ENCODE measurements at regions not wholly inside any gene's neighbourhood (a gene's known extent, or its start where the extent isn't known, plus 50 kb on each side); places are given as distances from the start of the nearest gene placed in this dataset.

DNA sequence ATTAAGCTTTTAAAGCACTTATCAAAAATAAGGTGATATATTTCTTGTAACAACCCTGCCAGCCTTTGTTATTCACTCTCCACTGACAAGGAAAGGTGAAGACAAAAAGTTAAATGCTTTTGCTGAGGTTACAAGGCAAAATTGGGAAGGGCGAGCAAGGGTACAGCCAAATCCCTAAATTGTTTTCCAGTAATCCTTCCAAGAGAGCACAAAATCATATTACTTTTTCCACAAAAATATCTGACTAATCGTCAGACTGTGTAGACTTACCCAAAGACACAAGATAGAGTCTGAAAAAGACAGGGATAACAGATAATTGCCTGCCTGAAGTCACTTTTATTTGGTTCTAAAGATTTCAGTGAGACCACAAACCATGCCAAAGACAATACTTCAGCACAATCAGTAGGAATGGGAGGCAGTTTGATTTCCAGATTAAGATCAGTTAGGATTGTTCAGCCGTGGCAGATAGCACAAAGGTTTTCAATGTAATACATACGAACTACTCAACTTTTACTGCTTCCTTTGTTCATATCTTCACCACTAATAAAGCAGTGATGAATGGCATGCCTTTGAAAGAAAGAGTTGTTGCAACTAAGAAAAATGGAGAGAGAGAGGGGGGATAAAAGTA lies 383.8 kb upstream of the TUSC1 start:
- DNase-seq (ENCODE audit: low read depth): no peak

DNA sequence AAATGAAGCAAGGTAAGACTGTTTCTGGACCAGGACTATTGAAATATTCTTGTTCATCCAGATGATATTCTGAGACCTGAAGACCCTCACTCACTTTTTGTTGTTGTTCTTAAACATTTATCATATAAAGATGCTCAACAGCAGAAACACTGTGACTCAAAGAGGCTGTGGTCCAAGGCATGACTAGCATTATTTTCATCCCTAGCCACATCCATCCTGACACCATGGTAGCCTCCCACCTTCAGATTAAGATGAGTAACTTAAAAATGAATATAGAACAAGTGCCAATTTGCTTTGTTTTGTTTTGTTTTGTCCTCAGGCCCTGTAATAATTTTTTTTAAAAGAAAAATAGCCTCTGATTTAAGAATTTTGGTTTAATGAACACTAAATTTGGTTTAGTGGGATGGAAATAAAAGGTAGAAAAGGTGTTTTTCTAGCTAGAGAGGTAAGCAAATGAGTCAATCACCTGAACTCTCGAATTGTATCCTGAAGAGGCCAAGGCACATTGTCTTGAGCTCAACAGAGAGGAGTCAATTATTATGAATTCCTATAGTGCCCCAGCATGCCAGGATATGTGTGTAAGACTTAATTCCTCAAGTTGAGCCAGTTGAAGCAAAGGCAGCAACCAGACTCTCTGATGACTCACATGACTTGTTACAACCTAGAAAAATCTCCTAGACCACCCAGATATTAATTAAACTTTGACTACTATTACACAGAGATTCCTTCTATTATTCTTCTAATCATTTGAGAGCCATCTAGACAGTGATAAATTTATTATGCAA lies 380.1 kb upstream of the TUSC1 start:
- DNase-seq (ENCODE audit: low read depth): no peak

DNA sequence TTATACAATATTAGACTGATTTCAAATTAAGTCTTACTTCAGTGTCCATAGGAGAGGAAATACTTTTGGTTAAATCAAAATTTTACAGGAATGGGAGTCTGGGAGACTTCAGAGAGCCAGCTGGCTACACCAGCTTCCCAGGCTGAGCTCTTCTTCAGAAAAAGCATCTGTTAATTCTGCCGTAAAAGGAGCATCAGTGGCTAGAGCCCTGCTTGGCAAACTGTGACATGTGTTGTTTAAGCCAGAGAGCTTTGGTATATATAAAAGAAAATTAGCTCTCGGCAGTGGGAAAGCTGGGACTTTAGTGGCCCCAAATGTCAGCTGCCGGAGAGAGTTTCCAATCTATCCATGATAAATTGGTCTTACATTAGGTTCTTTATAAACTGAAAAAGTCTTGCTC lies 378.8 kb upstream of the TUSC1 start:
- DNase-seq (ENCODE audit: low read depth): no peak

DNA sequence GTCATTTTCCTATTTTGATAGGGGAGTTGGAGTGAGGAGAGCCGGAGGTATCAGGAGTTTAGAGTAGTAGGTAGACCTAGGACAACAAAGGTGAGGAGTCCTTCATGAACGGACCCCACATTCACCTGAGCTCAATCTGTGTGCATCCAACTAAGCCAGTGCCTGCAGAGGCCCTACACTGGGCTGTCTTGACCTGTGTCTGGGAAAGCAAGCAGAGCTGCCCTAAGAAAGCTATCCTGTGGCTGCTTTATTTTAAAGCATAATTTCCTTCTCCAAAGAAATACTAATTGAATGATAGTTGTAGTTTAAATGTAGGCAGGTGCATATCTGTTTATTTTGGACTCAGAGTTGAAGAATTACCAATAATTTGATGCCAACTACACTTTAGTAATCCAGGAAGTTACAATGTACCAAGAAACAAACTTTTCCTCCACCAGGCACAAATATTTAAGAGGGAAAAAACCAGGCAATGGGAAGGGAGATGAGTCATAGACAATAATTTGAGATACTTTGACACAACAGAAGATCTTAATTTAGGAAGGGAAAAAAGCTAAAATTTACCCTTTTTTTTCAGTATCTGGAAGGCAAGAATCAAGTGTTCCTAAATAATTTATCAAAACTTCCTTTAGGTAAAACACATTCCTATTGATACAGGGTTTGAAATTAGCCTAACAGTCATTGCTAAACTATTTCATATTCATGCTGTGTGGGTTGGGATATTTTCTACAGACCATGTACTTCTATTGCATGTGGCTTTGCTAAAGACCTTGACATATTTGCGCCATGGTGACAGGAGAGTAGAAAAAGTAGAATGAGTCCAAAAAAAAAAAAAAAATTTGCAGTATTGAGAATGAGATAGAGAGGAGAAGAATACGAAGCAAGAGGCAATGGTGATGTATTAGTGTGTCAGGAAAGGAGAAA lies 376.6 kb upstream of the TUSC1 start:
- peak; percentile 23 for DNase-seq (ENCODE audit: low read depth)

DNA sequence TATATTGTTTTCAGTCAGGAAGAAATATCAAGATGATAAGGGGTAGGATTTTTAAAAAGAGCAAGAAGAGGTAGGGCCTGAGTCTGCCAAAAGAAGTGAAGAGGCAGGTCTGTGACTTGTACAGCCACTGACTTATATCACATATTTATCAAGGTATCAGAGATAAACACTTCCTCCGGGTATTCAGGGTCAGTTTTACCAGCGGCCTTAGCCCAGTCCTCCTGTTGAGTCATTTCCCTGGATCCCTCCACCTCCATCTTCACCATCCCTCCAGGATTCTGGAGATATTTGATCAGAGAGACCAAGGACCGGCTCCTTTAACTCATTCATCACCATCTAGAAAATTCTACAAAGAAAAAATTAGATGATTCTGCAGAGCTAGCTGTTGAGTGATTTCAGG lies 375.7 kb upstream of the TUSC1 start:
- no peak for DNase-seq (ENCODE audit: low read depth)

DNA sequence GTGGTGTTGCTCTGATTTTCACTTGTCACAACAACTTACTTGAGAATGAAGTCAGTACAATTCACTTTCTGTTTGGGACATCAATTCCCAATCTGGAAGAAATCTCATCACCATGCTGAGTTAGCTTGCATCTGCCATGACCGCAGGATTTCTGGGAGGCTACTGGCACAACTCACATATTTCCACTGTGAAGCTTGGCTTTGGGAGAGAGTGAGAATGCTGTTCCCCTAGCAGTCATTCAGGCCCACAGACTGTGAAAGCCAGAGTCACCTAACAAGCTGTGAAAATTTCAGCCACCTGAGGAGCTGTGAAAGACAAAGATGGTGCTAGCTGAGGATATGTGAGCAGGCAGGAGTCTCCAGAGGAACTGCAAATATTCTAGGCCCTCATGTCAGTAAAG lies 365.2 kb upstream of the TUSC1 start:
- DNase-seq (ENCODE audit: low read depth): peak; percentile 5

DNA sequence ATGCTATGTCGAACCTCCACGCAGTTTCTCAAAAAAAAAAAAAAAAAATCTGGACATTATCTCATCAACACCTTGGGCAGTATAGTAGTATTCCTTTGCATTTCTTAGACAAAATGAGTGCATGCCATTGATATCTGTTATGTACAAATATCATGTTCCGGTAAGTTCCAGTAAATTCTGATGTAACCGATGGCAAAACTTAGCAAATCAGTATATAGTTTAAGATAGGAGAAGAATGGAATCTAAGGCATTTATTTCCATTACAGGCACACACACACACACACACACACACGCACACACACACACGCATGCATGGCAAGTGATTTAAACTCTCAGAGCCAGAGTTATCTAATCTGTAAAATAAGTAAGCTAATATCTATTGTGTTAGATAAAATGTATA lies 356.5 kb upstream of the TUSC1 start:
- no peak for DNase-seq (ENCODE audit: low read depth)

DNA sequence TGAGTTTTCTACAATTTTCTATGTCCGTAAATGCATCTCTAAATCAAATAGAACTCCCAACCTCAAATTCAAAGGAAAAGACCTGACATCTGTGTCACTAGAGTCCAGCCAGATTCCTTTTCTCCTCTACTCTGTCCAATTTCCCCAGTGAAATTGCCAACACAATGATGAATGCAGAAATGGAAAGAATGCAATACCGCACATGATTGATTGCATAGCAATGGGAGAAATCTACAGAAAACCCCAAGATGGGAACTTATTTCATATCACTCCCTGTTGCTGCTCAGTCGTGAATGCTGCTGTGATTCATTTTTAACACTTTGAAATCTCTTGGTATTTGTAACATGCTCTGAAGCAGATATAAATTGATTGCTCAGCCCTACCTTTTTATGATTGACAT lies 355.1 kb upstream of the TUSC1 start:
- peak; percentile 4 for DNase-seq (ENCODE audit: low read depth)

DNA sequence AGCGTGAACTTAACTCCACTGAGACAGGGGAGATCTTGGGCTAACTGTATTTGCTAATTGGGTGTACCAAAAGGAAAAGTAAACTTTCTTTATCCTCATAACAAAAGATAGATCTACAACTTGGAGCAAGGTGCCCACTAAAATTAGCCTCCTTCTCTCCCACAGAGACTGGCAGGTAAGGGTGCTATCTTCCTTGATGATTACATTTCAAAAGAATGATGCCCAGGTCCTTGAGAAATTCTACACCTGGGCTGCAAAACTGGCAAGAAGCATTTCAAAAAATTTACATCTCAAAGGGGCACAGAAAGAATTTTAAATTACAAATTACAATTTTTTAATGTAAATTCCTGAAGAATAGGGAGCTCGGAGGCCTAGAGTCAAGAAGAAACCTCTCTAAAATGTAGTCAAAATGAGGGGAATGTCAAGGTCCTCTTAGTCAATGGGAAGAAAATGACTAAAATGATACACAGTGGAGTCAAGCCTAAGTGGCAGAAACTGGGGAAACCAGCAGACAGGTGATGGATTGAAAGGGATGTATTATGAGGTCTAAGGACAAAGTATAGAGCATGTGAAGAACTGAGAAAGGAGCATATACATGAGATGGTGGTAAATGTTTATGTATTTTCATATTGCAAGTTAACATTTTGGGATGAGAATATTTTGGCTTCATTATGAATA lies 348.3 kb upstream of the TUSC1 start:
- DNase-seq (ENCODE audit: low read depth): no peak

DNA sequence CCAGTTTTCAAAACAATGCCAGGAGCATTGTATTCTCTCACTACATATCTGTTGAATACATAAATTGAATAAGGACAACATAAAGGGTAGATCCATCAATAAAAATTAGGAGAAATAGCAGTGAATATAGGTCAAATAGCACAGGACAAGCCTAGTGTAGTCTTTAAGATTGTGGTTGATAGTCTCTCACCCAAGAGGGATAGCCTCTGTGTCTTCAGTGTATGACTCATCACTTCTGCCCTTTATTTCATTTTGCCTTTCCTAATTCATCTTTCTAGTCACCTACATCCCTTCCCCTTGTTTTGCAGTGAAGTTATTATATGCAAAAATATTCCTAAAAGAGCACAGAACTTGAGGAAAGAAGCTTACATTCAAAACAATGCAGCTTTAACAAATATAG lies 335.0 kb upstream of the TUSC1 start:
- DNase-seq (ENCODE audit: low read depth): no peak

DNA sequence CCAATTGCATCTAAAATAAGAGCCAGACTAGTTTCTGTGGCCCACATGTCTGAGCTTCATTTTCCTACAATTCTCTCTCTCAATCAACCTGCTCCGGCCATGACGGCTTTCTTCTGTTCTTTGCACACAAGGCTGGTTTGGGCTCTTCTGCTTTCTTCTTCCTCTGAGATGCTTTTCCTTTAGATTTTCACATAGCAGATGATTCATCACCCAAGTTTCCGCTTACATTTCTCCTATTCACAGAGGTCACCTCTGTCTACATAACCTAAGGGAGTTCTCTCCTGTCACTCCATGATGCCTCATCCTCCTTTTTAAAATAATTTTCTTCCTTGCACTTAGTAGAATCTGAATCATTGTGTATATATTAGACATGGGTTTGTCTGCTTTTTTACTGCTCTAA lies 334.6 kb upstream of the TUSC1 start:
- DNase-seq (ENCODE audit: low read depth): peak; percentile 5

DNA sequence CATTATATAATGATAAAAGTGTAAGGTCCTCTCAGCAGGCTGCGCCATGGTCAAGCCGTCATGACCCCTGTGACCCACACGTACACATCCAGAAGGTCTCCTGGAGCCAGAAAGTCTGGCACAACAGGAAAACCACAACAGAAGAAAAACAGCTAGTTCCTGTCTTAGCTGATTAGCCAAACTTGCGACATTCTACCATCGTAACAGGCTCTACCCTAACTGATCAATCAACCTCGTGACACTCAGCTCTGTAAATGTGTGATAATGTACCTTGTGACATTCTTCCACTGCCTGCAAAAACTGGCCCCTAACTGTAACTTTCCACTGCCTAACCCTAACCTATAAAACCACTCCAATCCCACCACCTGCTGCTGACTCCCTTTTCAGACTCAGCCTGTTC lies 316.4 kb upstream of the TUSC1 start:
- no peak for DNase-seq (ENCODE audit: low read depth)

DNA sequence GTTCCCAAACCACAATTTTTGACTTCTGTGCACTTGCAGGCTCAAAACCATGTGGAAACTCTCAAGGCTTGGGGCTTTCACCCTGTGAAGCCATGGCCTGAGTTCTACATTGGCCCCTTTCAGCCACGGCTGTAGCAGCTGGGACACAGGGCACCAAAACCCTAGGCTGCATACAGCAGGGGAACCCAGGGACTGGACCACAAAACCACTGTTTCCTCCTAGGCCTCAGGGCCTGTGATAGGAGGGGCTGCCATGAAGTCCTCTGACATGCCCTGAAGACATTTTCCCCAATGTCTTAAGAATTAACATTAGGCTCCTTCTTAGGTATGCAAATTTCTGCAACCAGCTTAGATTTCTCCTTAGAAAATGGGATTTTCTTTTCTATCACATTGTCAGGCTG lies 312.1 kb upstream of the TUSC1 start:
- no peak for DNase-seq (ENCODE audit: low read depth)

DNA sequence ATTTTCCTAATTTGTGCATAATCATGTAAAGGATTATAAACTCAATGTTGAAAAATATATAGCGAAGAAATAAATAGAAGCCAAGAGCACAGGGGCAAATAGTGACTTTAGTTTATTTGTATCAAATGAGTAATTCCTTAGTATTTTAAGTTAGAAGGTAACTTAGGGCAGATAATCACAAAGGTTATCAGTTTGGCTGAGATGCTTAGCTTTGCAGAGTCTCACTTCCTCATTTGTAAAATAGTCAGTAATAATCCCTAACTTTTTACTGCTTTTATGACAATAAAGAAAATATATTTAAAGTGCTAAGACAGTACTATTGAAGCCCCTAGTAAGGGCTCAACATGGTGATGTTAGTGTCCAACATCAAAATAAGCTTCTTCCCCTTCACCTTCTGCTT lies 297.4 kb upstream of the TUSC1 start:
- no peak for DNase-seq (ENCODE audit: low read depth)

DNA sequence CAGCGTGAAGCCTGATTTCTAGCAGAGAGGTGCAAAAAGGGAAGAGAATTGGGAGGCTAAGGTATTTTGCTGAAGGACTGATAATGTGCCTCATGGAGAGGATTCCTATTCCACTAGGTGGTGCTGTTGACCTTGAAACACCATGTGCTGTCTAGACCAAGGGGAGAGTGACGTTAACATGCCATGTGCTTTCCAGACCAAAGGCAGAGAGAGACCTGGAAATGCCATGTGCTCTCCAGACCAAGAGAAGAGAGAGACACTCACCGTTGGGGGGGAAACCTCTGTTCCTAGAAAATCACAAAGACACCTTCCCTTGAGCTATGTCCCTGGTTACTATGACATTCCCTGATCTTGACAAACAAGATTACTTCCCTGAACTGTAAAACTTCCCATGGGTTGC lies 286.0 kb upstream of the TUSC1 start:
- peak; percentile 68 for DNase-seq (ENCODE audit: low read depth)

DNA sequence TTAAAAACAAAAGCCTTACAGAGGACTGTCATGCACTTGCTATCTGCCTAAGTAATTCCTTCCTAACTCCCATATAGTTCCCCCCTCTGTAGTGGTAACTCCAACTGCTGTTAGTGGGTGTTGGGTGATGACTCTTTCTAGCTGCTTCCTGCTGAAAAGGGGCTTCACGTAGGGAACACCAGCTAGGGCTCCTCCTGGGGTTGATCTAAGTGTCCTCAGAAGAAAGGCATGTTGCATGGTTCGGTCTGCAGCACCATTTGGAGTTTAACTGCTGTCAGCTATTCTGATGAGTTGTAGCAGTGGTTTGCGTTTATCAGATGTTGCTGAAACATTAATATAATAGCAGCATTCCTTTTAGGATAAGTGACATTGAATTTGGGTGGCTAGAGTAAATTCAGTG lies 281.9 kb upstream of the TUSC1 start:
- DNase-seq (ENCODE audit: low read depth): no peak

DNA sequence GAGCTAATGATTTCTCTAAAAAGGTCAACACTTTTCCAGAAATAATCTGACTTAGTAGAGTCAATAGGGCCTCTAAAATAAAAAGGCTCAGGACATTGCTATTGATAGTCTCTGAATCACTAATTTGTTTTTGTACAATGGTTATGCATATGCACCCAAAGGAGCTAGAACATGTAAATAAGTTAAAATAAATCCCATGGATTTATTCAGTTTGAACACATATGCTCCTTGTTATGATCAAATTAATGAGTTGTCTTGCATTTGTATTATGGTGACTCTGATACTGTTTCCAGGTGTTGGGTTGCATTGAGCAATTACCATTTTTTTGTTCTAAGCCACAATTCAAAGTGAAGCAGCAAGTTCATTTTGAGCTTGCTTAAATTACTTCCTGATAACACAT lies 276.0 kb upstream of the TUSC1 start:
- no peak for DNase-seq (ENCODE audit: low read depth)

DNA sequence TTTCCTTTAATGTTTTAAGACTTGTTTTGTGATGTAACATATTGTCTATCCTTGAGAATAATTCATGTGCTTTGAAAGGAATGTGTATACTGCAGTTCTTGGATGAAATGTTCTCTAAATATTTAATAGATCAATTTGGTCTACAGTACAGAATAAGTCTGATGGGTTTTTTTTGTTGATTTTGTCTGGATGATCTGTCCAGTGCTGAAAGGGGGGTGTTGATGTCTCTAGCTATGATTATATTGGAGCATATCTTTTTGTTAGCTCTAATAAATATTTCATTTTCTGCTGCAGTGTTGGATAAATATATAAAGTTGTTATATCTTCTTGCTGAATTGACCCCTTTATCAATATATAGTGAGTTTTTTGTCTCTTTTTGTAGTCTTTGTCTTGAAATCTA lies 269.9 kb upstream of the TUSC1 start:
- DNase-seq (ENCODE audit: low read depth): no peak

DNA sequence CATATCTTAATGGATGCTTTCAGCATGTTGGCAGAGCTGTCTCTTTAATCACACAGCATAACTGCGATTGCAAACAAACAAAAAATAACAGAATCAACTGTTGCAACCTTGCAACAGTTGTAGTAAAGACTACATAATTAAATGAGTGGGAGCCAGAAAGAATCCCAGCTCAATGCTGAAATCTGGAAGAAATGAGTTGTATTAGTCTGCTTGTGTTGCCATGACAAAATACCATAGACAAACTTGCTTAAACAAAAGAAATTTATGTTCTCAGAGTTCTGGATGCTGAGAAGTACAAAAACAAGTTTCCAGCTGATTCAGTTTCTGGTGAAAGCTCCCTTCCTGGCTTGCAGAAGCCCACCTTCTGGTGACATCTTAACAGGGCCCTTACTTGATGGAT lies 260.9 kb upstream of the TUSC1 start:
- DNase-seq (ENCODE audit: low read depth): no peak

DNA sequence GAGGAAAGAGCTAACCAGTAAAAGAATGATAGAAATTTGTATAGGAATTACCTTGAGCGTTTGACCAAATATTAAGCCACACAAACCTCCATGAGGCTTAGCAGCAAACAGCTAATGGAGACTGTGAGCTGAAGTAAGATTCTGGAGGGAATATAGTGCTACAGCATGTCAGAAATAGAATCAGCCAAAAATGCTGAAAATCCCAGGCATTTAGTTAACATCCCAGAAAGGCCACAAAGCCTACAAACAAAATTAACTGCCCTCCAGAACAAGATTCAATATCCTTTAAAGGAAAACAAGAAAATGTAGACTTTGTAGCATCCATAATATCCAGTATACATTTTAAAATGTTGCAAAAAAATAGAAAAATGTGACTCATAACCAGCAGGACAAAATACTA lies 257.8 kb upstream of the TUSC1 start:
- no peak for DNase-seq (ENCODE audit: low read depth)

DNA sequence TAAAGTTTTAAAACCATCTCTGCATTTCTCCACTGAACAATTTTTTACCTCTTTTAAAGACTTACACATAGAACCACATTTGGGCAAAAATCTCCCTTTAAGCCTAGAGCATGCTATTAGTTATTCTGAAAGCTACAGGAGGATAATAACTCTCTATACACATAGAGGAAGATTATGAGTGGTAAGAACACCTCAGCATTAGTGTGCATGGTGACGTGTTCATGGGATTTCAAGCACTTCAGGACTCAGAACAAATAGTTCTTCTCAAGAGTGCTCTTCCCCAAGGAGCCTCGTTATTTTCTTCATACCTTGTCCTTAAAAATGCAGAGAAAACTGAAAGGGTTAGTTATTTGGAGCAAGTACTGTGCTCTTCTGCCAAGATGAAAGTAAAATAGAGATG lies 256.9 kb upstream of the TUSC1 start:
- peak; percentile 0 for DNase-seq (ENCODE audit: low read depth)

DNA sequence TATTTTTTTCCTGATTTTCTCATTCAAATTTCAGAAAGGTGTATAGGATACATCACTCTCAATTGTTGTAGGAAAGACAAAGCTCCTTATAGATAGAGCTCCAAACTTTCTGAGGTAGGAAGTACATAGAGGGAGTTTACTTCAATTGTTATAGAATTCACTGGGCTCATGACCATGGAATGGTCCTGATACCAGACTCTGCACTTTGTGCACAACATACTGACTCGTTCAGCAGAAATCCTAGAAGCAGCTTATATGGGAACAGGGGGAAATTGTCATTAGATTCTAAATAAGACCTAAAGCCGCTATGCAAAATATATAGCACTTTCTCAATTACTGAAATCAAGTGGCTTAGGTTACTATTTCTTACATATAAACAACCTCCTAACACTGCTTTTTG lies 240.5 kb upstream of the TUSC1 start:
- no peak for DNase-seq (ENCODE audit: low read depth)
